IMR-90 (cell line): ENCODE measurements at regions not wholly inside any gene's neighbourhood (a gene's known extent, or its start where the extent isn't known, plus 50 kb on each side); places are given as distances from the start of the nearest gene placed in this dataset.
A peak's percentile ranks its signal among the peaks of the same experiment; 100 is the strongest.

Experiments
- ATAC-seq: fragments of 200-7000 bp; cut with Tn5 transposase; 2 replicates; pipeline ENCODE4 v1.9.1; 2020; ENCODE audit warnings: low read depth, mild to moderate bottlenecking, moderate library complexity
- BruUV-seq: library from RNA; stranded (reverse); fragments of 400-500 nt; replicated peaks from 2 replicates; lab custom pipeline; 2021; lab: Mats Ljungman, UMichigan
- CTCF ChIA-PET: fragments of 300-600 bp; formaldehyde crosslinking; extraction: SDS; loops from one replicate; lab custom pipeline; 2021; ENCODE audit warnings: antibody characterized with exemption; lab: Yijun Ruan, JAX
- POLR2A ChIA-PET: fragments of 300-600 bp; sonication (Branson Sonifier 250); formaldehyde crosslinking; loops from one replicate; lab custom pipeline; 2022; ENCODE audit warnings: antibody characterized with exemption; ENCODE audit not compliant: unreplicated experiment; lab: Charles Lee
- DNase-seq: peaks from one replicate; pipeline ENCODE4 v3.0.0; 2013
- H2AFZ ChIP-seq: replicated peaks from 2 replicates; pipeline ENCODE3; 2013; ENCODE audit warnings: low read length, mild to moderate bottlenecking; ENCODE audit not compliant: poor library complexity
- H2AK5ac ChIP-seq: 2 replicates; pipeline ENCODE4 v1.6.1; 2013; ENCODE audit warnings: low read depth, low read length, inconsistent platforms
- H2AK9ac ChIP-seq: replicated peaks from 2 replicates; pipeline ENCODE3; 2013; ENCODE audit warnings: mild to moderate bottlenecking, low read depth, low read length, moderate library complexity; ENCODE audit not compliant: poor library complexity
- H2BK120ac ChIP-seq: 2 replicates; pipeline ENCODE4 v1.6.1; 2013; ENCODE audit warnings: low read depth, low read length, inconsistent platforms
- H2BK15ac ChIP-seq: 3 replicates; pipeline ENCODE4 v1.6.1; 2013; ENCODE audit warnings: low read depth, low read length, inconsistent platforms
- H2BK20ac ChIP-seq: 2 replicates; pipeline ENCODE4 v1.6.1; 2013; ENCODE audit warnings: low read depth, mild to moderate bottlenecking, inconsistent platforms, low read length, moderate library complexity
- H2BK5ac ChIP-seq: 2 replicates; pipeline ENCODE4 v1.6.1; 2013; ENCODE audit warnings: mild to moderate bottlenecking, low read depth, low read length, inconsistent platforms; ENCODE audit not compliant: poor library complexity, severe bottlenecking
- H3K14ac ChIP-seq: replicated peaks from 2 replicates; pipeline ENCODE4 v1.6.1; 2013; ENCODE audit warnings: low read depth, low read length, inconsistent platforms
- H3K18ac ChIP-seq: 2 replicates; pipeline ENCODE4 v1.6.1; 2013; ENCODE audit warnings: low read depth, low read length, control low read depth
- H3K23ac ChIP-seq: 2 replicates; pipeline ENCODE4 v1.6.1; 2013; ENCODE audit warnings: low read depth, low read length, inconsistent platforms
- H3K27ac ChIP-seq: 2 replicates; pipeline ENCODE4 v1.5.1; 2013; ENCODE audit warnings: mild to moderate bottlenecking, control low read depth, low read length; ENCODE audit not compliant: insufficient read depth
- H3K27me3 ChIP-seq: 2 replicates; pipeline ENCODE4 v1.6.1; 2013; ENCODE audit warnings: low read length; ENCODE audit not compliant: control insufficient read depth, insufficient read depth
- H3K36me3 ChIP-seq: 2 replicates; pipeline ENCODE4 v1.6.1; 2013; ENCODE audit warnings: low read length, mixed read lengths; ENCODE audit not compliant: control insufficient read depth, insufficient read depth
- H3K4ac ChIP-seq: 2 replicates; pipeline ENCODE4 v1.6.1; 2013; ENCODE audit warnings: low read depth, low read length, inconsistent platforms
- H3K4me1 ChIP-seq: 2 replicates; pipeline ENCODE4 v1.6.1; 2013; ENCODE audit warnings: low read length, mixed read lengths; ENCODE audit not compliant: control insufficient read depth, insufficient read depth
- H3K4me2 ChIP-seq: 2 replicates; pipeline ENCODE4 v1.6.1; 2013; ENCODE audit warnings: low read depth, mild to moderate bottlenecking, control low read depth, low read length, moderate library complexity
- H3K4me3 ChIP-seq: 2 replicates; pipeline ENCODE4 v1.5.1; 2013; ENCODE audit warnings: low read depth, mild to moderate bottlenecking, control low read depth, low read length, moderate library complexity; ENCODE audit not compliant: insufficient read depth
- H3K56ac ChIP-seq: 2 replicates; pipeline ENCODE4 v1.6.1; 2013; ENCODE audit warnings: low read length, inconsistent platforms; ENCODE audit not compliant: insufficient read depth; ENCODE audit errors: extremely low read depth
- H3K79me1 ChIP-seq, 2 experiments: 2 replicates each; pipeline ENCODE4 v1.6.1; 2013; ENCODE audit warnings: low read length in 2 of 2, inconsistent platforms in 1 of 2, low read depth in 1 of 2
- H3K9ac ChIP-seq: 2 replicates; pipeline ENCODE4 v1.6.1; 2013; ENCODE audit warnings: low read depth, low read length, control low read depth
- H3K9me1 ChIP-seq: 2 replicates; pipeline ENCODE4 v1.6.1; 2013; ENCODE audit warnings: low read length, inconsistent platforms; ENCODE audit not compliant: insufficient read depth
- H3K9me3 ChIP-seq: 2 replicates; pipeline ENCODE4 v1.6.1; 2013; ENCODE audit warnings: low read length; ENCODE audit not compliant: control insufficient read depth, insufficient read depth
- H4K20me1 ChIP-seq: 2 replicates; pipeline ENCODE4 v1.6.1; 2013; ENCODE audit warnings: low read length, inconsistent platforms; ENCODE audit not compliant: insufficient read depth
- H4K5ac ChIP-seq: 2 replicates; pipeline ENCODE4 v1.6.1; 2013; ENCODE audit warnings: mild to moderate bottlenecking, low read depth, low read length, control low read depth
- H4K8ac ChIP-seq, 2 experiments: 2 replicates each; pipeline ENCODE4 v1.6.1; 2013; ENCODE audit warnings: low read depth in 2 of 2, low read length in 2 of 2, control low read depth in 1 of 2, inconsistent platforms in 1 of 2
- H4K91ac ChIP-seq: 2 replicates; pipeline ENCODE4 v1.6.1; 2013; ENCODE audit warnings: low read depth, low read length, inconsistent platforms; ENCODE audit not compliant: insufficient read depth
- CEBPB ChIP-seq: IDR thresholded peaks from 2 replicates; pipeline ENCODE4 v1.6.1; 2012; ENCODE audit warnings: low read depth, low read length, improper control_type of control experiment
- FOS ChIP-seq: fragments of 150-350 bp; IDR thresholded peaks from 2 replicates; pipeline ENCODE4 v1.6.1; 2016; ENCODE audit warnings: low read depth, low read length
- MAFK ChIP-seq: IDR thresholded peaks from 2 replicates; pipeline ENCODE4 v1.6.1; 2012; ENCODE audit warnings: low read depth, low read length, improper control_type of control experiment
- NFE2L2 ChIP-seq: fragments of 150-350 bp; IDR thresholded peaks from 2 replicates; pipeline ENCODE4 v1.6.1; 2016; ENCODE audit warnings: low read depth, mild to moderate bottlenecking, low read length
- WGBS, 2 experiments: methylation state at CpG; one replicate each; pipeline versions ENCODE4 v1.1.5 to v1.1.7; 2013; ENCODE audit warnings: missing lambda C conversion rate in 2 of 2; ENCODE audit not compliant: insufficient read length in 1 of 2; ENCODE audit errors: extremely low coverage in 2 of 2; 5-methylcytosine and 5-hydroxymethylcytosine counted together
- dilution Hi-C: fragments of 300-500 bp; cut with HindIII; formaldehyde crosslinking; loops from one replicate; pipeline ENCODE4 v1.14.3; 2018; ENCODE audit warnings: low sequenced_read_pairs; ENCODE audit not compliant: unreplicated experiment
- in situ Hi-C: fragments of 300-500 bp; cut with MboI; formaldehyde crosslinking; loops from 3 replicates; pipeline ENCODE4 v1.14.3; 2019; ENCODE audit warnings: low sequenced_read_pairs, inconsistent platforms, mixed read lengths
- intact Hi-C: fragments of 100-400 bp; cut with micrococcal nuclease; formaldehyde crosslinking; loops from 2 replicates; pipeline ENCODE4 v1.10.0; 2022

GRCh38 chr6:159376516-159377158, 207.4 kb downstream of the FNDC1 start:
- H3K4me2 ChIP-seq = no peak overlapping the region
- no peak overlapping the region for H2BK120ac ChIP-seq
- no peak overlapping the region for H3K4ac ChIP-seq
- H3K14ac ChIP-seq = no peak overlapping the region
- no peak overlapping the region for H2AK9ac ChIP-seq
- no peak overlapping the region for H2BK15ac ChIP-seq
- dilution Hi-C loops (no loop called here), intact Hi-C loops (no loop called here), in situ Hi-C loops (no loop called here)
- no peak for ATAC-seq
- H3K27me3 ChIP-seq = no peaks in the 10 kb centered on the region
- no peak overlapping the region for H2AK5ac ChIP-seq
- H3K4me1 ChIP-seq = no peaks in the 10 kb centered on the region
- H2BK5ac ChIP-seq = no peak overlapping the region
- H3K9me1 ChIP-seq = no peaks in the 10 kb centered on the region
- DNase-seq = no peak
- no peak overlapping the region for H4K5ac ChIP-seq
- ChIA-PET CTCF (interaction anchor here (1.4 kb wide), 1 partner anchor 124 kb away, joined by 3 read pairs; no protein-coding TSS in a partner anchor), POLR2A (no interaction called here)
- no peak overlapping the region for H3K4me3 ChIP-seq
- H3K79me1 ChIP-seq = no peaks in the 10 kb centered on the region
- no peak overlapping the region for H3K9ac ChIP-seq
- no peaks in the 10 kb centered on the region for H3K36me3 ChIP-seq
- BruUV-seq = no TSS peak
- WGBS, 2 experiments = 40% methylated on average over 3 of the region's 9 CpGs; no CpG with 5 or more reads in 1 of the 2 experiments
- TF ChIP-seq FOS (no peak), CEBPB (no peak), MAFK (peak; percentile 61), NFE2L2 (no peak)
- H3K27ac ChIP-seq = no peak overlapping the region
- no peak overlapping the region for H2BK20ac ChIP-seq
- no peak overlapping the region for H4K8ac ChIP-seq
- H3K18ac ChIP-seq = no peak overlapping the region
- no peak overlapping the region for H4K91ac ChIP-seq
- peaks cover 15% of the 10 kb centered on the region for H3K9me3 ChIP-seq
- no peaks in the 10 kb centered on the region for H4K20me1 ChIP-seq
- no peak overlapping the region for H3K56ac ChIP-seq
- H3K23ac ChIP-seq = no peak overlapping the region
- H2AFZ ChIP-seq = no peak overlapping the region
